ENCODE measurements at regions not wholly inside any gene's neighbourhood (a gene's known extent, or its start where the extent isn't known, plus 50 kb on each side); places are given as distances from the start of the nearest gene placed in this dataset.

- TF ChIP-seq EZH2 (IDR thresholded peaks at IDR 0.05; ENCODE audit: borderline replicate concordance): no peak
- no peak for TF ChIP-seq CTCF (IDR thresholded peaks at IDR 0.05; ENCODE audit: poor library complexity)
Measured at GRCh38 chr7:17524746-17525145, 226.3 kb downstream of the AHR start.
